Small intestine (tissue), 7 donors: ENCODE measurements at regions not wholly inside any gene's neighbourhood (a gene's known extent, or its start where the extent isn't known, plus 50 kb on each side); places are given as distances from the start of the nearest gene placed in this dataset.

Experiments
- DNase-seq, 2 donors: peaks; one replicate each; pipeline versions ENCODE4 v3.0.0 to v3.0.0-alpha.2; 2013
- FAIRE-seq: peaks from 2 replicates; lab custom pipeline; 2012; peaks lifted over from hg19 to GRCh38; lab: Jason Lieb, UNC
- H3K27ac ChIP-seq, 3 donors: one replicate each; pipeline ENCODE4 v1.5.1; 2013; ENCODE audit warnings: low read length in 2 of 3, mild to moderate bottlenecking in 2 of 3, control low read depth in 1 of 3, inconsistent platforms in 1 of 3, low read depth in 1 of 3, moderate library complexity in 1 of 3
- H3K27me3 ChIP-seq, 3 donors: one replicate each; pipeline ENCODE4 v1.6.1; 2013; ENCODE audit warnings: low read length in 3 of 3, inconsistent platforms in 1 of 3; ENCODE audit not compliant: control insufficient read depth in 3 of 3, insufficient read depth in 3 of 3
- H3K36me3 ChIP-seq, 3 donors: one replicate each; pipeline ENCODE4 v1.6.1; 2013; ENCODE audit warnings: low read length in 3 of 3, inconsistent platforms in 1 of 3, low read depth in 1 of 3, mild to moderate bottlenecking in 1 of 3, moderate library complexity in 1 of 3; ENCODE audit not compliant: control insufficient read depth in 3 of 3, insufficient read depth in 2 of 3
- H3K4me1 ChIP-seq, 3 donors: one replicate each; pipeline ENCODE4 v1.6.1; 2013; ENCODE audit warnings: low read length in 2 of 3, inconsistent platforms in 1 of 3, low read depth in 1 of 3, mild to moderate bottlenecking in 1 of 3, moderate library complexity in 1 of 3; ENCODE audit not compliant: control insufficient read depth in 3 of 3, insufficient read depth in 2 of 3
- H3K4me3 ChIP-seq, 3 donors: one replicate each; pipeline ENCODE4 v1.5.1; 2013; ENCODE audit warnings: low read length in 3 of 3, control low read depth in 1 of 3, inconsistent platforms in 1 of 3, low read depth in 1 of 3, mild to moderate bottlenecking in 1 of 3, moderate library complexity in 1 of 3
- H3K9me3 ChIP-seq, 2 donors: one replicate each; pipeline ENCODE4 v1.6.1; 2013; ENCODE audit warnings: low read depth in 1 of 2, low read length in 1 of 2; ENCODE audit not compliant: control insufficient read depth in 2 of 2, insufficient read depth in 1 of 2
- WGBS, 3 donors: extraction: QIAGEN DNeasy Blood & Tissue Kit; methylation state at CpG; one replicate each; pipeline ENCODE4 v1.1.7; 2013; 5-methylcytosine and 5-hydroxymethylcytosine counted together
- donor health status: healthy with polysubstance abuse.
- donor health status: control.
- donor health status: control.
- donor health status: Bipolar disorder and iron deficiency.
- donor health status: healthy.

DNA sequence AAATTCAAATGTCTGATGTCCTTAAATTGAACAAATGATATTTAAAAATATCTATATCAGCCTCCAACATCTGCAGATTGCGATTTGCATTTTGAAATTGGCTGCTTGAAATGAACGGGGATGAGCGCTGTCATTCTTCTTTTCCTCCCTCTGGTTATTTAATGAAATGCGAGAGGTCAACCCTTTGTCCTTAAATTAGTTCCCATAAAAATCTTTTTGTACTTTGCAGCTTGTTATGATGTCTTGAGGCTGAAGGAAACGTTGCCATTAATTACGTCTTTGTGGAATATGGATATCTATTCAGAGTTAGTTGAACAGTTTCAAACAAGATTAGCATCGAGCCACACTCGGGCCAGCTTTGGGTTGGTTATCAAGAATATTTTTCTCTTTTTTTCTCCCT is 140.0 kb downstream of the LINC00237 start:
- Histone ChIP-seq H3K36me3 (no peaks in the 10 kb centered on the region), H3K27ac (no peak overlapping the region), H3K27me3 (no peaks in the 10 kb centered on the region), H3K4me1 (no peaks in the 10 kb centered on the region), H3K4me3 (no peak overlapping the region), H3K9me3 (no peaks in the 10 kb centered on the region)
- FAIRE-seq: no peak
- WGBS, 3 donors: 80 to 87% (median 81%) methylated on average over 8 of the region's 8 CpGs
- no peak for DNase-seq

DNA sequence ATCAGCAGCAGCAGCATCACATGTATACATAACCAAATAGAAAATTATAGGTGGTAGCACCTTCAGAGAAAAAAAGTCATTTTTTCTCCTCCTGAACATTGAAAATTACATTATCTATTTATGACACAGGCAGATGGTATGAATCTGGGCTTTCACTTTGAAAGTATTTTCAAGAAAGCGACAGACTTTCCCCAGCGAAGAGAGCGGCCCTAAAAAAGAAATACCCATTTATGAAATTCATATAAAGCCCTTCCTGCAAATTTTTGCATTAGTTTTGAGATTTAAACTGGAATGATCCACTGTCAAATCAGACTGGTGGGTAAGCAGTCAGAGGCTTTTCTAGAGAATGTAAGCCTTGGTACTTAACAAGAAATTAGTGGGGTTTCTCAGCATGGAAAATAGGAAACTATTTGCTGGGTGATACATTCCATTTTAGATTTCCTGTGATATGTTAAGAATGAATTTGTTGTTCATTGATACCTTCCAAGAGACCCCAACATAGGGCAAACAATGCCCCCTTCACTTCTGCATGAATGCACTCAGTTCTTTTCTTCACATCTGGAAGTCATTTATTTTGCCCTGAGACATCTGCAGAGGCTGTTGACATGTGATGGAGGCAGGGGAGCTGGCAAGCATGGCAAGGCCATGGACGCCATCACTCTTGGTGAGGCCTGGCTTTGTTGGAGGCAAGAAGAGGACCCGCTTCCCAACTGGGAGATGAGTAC is 147.0 kb downstream of the LINC00237 start:
- no peaks in the 10 kb centered on the region for H3K4me1 ChIP-seq
- 86 to 95% (median 92%) methylated on average over 5 of the region's 5 CpGs for WGBS, 3 donors
- FAIRE-seq: no peak
- H3K4me3 ChIP-seq: no peak overlapping the region
- no peak overlapping the region for H3K27ac ChIP-seq
- DNase-seq: no peak
- H3K9me3 ChIP-seq: no peaks in the 10 kb centered on the region
- peaks cover 0 to 9% (median 0%) of the 10 kb centered on the region in 3 donors for H3K27me3 ChIP-seq
- H3K36me3 ChIP-seq: no peaks in the 10 kb centered on the region

DNA sequence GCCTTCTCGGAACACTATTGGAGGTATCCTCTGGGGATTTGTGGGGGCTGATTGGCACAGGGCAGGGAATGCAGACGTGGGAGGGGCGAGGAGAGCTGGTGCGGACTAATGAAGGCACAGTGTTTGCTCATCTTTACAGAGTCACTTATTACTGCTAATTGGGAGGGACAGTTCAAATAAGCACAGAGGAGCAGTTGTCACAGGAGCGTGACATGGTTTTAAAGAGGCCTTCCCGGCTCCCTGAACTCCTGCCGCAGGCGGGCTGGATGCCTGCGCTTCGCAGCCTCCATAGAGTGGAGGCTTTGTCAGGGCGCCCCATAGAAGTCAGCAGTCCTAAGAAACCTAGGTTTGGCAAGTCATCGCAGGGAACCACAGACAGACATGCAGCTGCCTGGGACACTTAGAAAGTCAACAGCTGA is 149.6 kb downstream of the LINC00237 start:
- Histone ChIP-seq H3K27me3 (peaks cover 0 to 9% (median 0%) of the 10 kb centered on the region in 3 donors), H3K27ac (no peak overlapping the region), H3K4me1 (no peaks in the 10 kb centered on the region), H3K9me3 (no peaks in the 10 kb centered on the region), H3K4me3 (no peak overlapping the region), H3K36me3 (no peaks in the 10 kb centered on the region)
- DNase-seq (no peak), FAIRE-seq (no peak)
- WGBS, 3 donors: 74 to 79% (median 79%) methylated on average over 12 of the region's 12 CpGs

DNA sequence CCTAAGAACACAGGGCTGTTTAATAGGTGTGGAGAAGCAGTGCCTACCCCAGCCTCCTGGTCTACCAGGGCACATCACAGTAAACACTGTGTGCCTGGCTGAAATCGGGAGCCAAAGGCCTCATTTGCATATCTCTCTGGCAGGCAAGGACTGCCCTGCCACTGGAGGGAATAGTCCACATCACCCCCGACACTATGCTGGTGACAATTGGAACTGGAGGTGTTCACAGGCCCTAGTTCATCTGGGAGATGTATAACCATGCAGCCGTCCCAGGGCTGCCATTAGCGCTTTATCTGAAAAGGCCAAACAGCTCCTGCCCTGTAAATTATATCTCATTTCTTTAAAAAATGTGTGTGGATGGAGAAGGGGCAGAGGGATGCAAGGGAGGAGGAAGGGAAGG is 150.3 kb downstream of the LINC00237 start:
- no peak for DNase-seq
- WGBS, 3 donors: 42 to 64% (median 46%) methylated on average over 4 of the region's 4 CpGs
- FAIRE-seq: no peak
- no peak overlapping the region for H3K4me3 ChIP-seq
- peaks cover 0 to 9% (median 0%) of the 10 kb centered on the region in 3 donors for H3K27me3 ChIP-seq
- no peaks in the 10 kb centered on the region for H3K9me3 ChIP-seq
- H3K27ac ChIP-seq: no peak overlapping the region
- no peaks in the 10 kb centered on the region for H3K36me3 ChIP-seq
- H3K4me1 ChIP-seq: no peaks in the 10 kb centered on the region

DNA sequence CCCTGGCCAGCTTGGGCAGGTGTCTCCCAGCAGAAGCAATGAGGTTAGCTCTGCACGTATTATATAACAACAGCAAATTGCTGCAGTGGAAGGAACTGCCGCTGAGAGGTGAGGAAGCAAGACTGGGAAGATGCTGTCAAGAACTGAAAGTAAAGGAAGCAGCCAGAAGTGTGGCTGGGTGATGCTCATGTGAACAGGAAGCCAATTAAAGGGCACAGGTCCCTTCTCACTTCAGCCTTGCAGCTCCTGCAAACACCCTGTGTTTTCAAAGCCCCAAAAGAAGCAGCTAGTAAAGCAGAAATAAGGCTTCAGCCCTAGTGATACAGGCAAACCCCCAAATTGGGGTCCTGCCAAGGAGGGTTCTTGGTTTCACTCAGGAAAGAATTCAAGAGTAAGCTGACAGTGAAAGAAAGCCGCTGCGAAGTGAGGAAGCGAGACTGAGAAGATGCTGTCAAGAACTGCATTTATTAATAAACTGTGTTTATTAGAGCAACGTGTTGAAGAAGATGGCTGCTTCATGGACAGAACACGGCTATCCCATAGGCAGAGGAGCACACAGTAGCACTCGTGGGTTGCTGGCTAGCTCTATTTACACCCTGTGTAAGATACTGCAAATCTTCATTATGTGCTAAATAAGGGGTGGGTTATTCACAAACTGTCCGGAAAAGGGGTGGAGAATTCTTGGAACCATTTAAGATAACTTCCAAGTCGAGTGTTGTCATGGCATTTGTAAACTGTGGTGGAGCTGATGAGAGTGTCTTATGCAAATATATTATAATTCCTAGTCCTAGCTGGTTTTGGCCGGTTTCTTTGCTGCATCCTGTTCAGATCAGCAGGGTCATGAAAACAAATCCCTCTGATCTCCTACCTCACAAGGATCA is 152.2 kb downstream of the LINC00237 start:
- no peak overlapping the region for H3K4me3 ChIP-seq

DNA sequence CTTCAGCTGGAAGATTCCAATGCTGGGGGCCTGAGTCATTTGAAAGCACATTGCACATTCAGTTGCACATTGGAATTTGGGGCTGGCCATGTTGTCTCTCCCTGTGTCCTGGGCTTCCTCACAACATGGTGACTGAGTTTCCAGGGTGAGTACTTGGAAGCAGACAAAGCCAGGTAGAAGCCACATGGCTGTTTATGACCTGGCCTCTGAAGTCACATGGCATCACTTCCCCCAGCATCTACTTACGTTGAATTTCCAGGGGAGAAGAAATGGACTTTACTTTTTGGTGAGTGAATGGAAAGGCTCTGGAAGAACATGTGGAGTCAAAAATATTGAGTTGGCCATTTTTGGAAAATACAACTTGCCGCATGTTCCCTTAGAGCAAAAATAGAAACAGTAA is 155.5 kb downstream of the LINC00237 start:
- Histone ChIP-seq H3K9me3 (peaks cover 0 to 5% of the 10 kb centered on the region in 2 donors), H3K4me3 (no peak overlapping the region), H3K36me3 (no peaks in the 10 kb centered on the region), H3K27me3 (no peaks in the 10 kb centered on the region), H3K27ac (no peak overlapping the region), H3K4me1 (no peaks in the 10 kb centered on the region)
- FAIRE-seq (no peak), DNase-seq (no peak)
- 78 to 85% (median 85%) methylated on average over 2 of the region's 2 CpGs for WGBS, 3 donors

More for the DNA sequence above, 152.2 kb downstream of the LINC00237 start:
- FAIRE-seq: no peak
- Histone ChIP-seq H3K27me3 (peaks cover 0 to 9% (median 0%) of the 10 kb centered on the region in 3 donors), H3K27ac (no peak overlapping the region), H3K36me3 (no peaks in the 10 kb centered on the region), H3K4me1 (no peaks in the 10 kb centered on the region), H3K9me3 (no peaks in the 10 kb centered on the region)
- peak in 1 of 2 donors; percentile 3 for DNase-seq
- WGBS, 3 donors: 50 to 66% (median 66%) methylated on average over 11 of the region's 11 CpGs

DNA sequence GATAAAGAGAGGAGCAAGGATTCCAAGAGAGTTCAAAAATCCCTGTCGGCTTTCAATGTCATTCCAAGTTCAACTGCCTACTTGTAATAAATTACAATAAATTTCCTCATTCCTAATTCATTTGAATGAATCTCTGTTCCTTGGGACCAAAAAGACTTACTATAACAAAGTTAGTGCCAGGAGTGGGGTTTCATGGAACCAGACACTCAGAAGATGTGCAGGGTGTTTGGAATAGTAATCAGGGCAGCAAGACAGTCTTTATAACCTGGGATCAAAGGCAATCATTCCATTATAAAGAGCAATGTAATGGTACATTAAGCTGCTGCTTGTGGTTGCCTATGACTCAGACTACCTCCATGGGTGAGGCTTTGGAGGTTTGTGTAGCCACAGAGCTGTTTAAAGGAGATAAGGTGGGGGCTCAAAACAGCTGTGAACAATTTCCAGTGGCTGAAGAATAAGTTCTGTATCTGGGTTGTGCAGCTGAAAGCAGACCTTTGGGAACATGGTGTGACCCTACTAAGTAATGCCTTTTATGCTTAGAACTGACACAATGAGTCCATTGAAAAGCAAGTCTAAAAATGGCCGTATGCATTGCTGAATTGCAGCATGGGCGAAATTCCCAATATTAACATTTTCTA is 159.9 kb downstream of the LINC00237 start:
- no peak for FAIRE-seq
- Histone ChIP-seq H3K36me3 (no peaks in the 10 kb centered on the region), H3K27ac (no peak overlapping the region), H3K9me3 (peaks cover 0 to 5% of the 10 kb centered on the region in 2 donors), H3K27me3 (peaks cover 0 to 2% (median 0%) of the 10 kb centered on the region in 3 donors), H3K4me3 (no peak overlapping the region), H3K4me1 (no peaks in the 10 kb centered on the region)
- no peak for DNase-seq
- 82 to 83% (median 83%) methylated on average over 3 of the region's 3 CpGs for WGBS, 3 donors

DNA sequence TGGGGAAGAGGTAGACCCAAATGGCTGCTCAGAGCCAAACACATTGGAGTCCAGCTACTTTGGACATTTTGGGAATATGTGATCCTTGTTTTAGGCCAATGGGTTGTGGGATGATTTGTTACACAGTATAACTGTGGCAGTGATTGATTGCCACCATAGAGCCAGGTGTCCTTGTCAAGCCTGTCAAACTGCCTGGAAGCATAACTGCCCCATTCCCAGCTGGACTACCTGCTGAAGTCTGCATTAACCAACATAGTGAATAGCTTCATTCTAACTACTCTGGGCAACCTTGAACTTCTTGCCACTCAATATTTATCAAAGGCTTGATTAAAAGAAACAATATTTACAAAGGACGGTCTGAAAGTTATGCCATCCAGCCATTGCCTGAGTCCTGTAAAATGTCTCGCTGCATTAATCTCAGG is 164.7 kb downstream of the LINC00237 start:
- no peak for FAIRE-seq
- H3K27ac ChIP-seq: no peak overlapping the region
- peaks cover 0 to 2% (median 0%) of the 10 kb centered on the region in 3 donors for H3K27me3 ChIP-seq
- DNase-seq: no peak
- no peaks in the 10 kb centered on the region for H3K4me1 ChIP-seq
- no peaks in the 10 kb centered on the region for H3K36me3 ChIP-seq
- H3K9me3 ChIP-seq: peaks cover 0 to 3% of the 10 kb centered on the region in 2 donors
- 15 to 60% (median 29%) methylated on average over 2 of the region's 2 CpGs for WGBS, 3 donors
- H3K4me3 ChIP-seq: no peak overlapping the region
